ENCODE measurements at regions not wholly inside any gene's neighbourhood (a gene's known extent, or its start where the extent isn't known, plus 50 kb on each side); places are given as distances from the start of the nearest gene placed in this dataset.

DNA sequence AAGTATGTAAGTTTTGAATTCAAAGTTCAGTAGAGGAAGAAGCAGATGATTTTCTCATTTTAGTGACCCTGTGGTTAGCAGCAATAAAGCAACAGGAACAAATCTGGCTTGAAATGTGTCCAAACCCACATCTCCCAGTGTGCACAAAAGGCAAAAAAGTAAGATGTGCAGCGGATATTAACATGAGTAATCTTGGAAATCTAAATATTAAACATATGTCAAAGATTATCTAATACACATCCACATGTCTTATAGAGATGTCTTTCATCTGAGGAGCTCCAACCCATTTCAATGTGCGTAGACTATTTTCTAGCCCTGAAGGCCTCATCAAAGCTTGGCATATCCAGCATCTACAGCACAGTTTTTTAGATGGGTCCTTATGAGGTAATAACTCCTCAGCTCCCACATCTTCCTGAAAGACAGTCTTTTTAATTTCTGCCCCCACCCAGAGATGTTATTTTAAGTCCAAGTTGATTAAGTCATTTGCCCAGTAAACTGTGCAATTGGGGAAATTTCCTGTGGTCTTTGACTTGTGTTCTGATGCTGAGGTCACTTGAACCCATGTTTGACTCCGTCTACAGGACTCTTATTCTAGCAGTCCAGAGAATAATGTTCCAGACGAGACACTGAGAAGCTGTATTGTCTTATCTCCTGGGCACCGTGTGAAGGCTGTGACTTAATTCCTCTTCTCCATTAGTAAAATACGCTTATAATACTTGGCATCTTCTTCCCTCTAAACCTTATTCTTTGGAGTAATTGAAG is 73.7 kb downstream of the LMO4 start:
- Histone ChIP-seq H3K27ac (ENCODE audit: control insufficient read depth, insufficient read depth) (no peak overlapping the region), H3K4me2 (ENCODE audit: control insufficient read depth, insufficient read depth) (no peak overlapping the region), H3K4me3 (no peak overlapping the region), H3K9ac (ENCODE audit: control insufficient read depth, insufficient read depth, low read length) (no peak overlapping the region), H3K36me3 (ENCODE audit: control insufficient read depth in 2 of 2, insufficient read depth in 2 of 2, low read length in 1 of 2) (no peaks in the 10 kb centered on the region), H3K9me3 (replicated peaks; ENCODE audit: control insufficient read depth, insufficient read depth, low read length) (no peaks in the 10 kb centered on the region; the same call in 2 of the 3 replicates), H2AFZ (ENCODE audit: control insufficient read depth, low read depth, low read length) (no peak overlapping the region), H3K27me3 (replicated peaks in 1 of 2; ENCODE audit: control insufficient read depth in 2 of 2, insufficient read depth in 2 of 2, low read length in 1 of 2) (0 out of 4 replicates have a peak, but pooled peaks cover 0 to 2% of the 10 kb centered on the region in 2 experiments), H4K20me1 (ENCODE audit: control insufficient read depth, insufficient read depth) (no peaks in the 10 kb centered on the region), H3K79me2 (ENCODE audit: control insufficient read depth, insufficient read depth, low read length) (no peaks in the 10 kb centered on the region), H3K4me1 (ENCODE audit: control insufficient read depth, insufficient read depth, low read length) (peaks cover 3% of the 10 kb centered on the region; the same call in 1 of the 2 replicates)
- FAIRE-seq (no peak), ATAC-seq (no peak), DNase-seq (ENCODE audit: low read depth, low spot score) (no peak)
- POLR2A ChIA-PET: interaction anchor here (0.5 kb wide), 1 partner anchor 74 kb away, joined by 8 read pairs; the partner anchor contains the start of gene LMO4
- RAD21 ChIA-PET (ENCODE audit: unreplicated experiment): no interaction called here
- no peak for TF ChIP-seq SPI1 (IDR thresholded peaks at IDR 0.05; ENCODE audit: borderline replicate concordance, insufficient read depth, low read depth, low read length)
- TF ChIP-seq, protein P1, sequence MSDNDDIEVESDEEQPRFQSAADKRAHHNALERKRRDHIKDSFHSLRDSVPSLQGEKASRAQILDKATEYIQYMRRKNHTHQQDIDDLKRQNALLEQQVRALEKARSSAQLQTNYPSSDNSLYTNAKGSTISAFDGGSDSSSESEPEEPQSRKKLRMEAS (IDR thresholded peaks at IDR 0.05; ENCODE audit: low read depth, low read length): no peak
- no peak for TF ChIP-seq SRF (IDR thresholded peaks at IDR 0.05; ENCODE audit: low read depth in 2 of 2, low read length in 2 of 2)
- TF ChIP-seq NR2C2 (IDR thresholded peaks at IDR 0.05; ENCODE audit: borderline replicate concordance, control insufficient read depth, insufficient read length, low read depth): no peak
- no peak for TF ChIP-seq ETV6 (conservative IDR thresholded peaks at IDR 0.05 in 1 of 2, IDR thresholded peaks at IDR 0.05 in 1 of 2; ENCODE audit: borderline replicate concordance in 1 of 2, low read depth in 1 of 2)
- TF ChIP-seq, protein P2, sequence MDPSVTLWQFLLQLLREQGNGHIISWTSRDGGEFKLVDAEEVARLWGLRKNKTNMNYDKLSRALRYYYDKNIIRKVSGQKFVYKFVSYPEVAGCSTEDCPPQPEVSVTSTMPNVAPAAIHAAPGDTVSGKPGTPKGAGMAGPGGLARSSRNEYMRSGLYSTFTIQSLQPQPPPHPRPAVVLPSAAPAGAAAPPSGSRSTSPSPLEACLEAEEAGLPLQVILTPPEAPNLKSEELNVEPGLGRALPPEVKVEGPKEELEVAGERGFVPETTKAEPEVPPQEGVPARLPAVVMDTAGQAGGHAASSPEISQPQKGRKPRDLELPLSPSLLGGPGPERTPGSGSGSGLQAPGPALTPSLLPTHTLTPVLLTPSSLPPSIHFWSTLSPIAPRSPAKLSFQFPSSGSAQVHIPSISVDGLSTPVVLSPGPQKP (IDR thresholded peaks at IDR 0.05; ENCODE audit: low read depth, low read length): no peak
- TF ChIP-seq IKZF2 (IDR thresholded peaks at IDR 0.05): no peak
- TF ChIP-seq, protein P3, sequence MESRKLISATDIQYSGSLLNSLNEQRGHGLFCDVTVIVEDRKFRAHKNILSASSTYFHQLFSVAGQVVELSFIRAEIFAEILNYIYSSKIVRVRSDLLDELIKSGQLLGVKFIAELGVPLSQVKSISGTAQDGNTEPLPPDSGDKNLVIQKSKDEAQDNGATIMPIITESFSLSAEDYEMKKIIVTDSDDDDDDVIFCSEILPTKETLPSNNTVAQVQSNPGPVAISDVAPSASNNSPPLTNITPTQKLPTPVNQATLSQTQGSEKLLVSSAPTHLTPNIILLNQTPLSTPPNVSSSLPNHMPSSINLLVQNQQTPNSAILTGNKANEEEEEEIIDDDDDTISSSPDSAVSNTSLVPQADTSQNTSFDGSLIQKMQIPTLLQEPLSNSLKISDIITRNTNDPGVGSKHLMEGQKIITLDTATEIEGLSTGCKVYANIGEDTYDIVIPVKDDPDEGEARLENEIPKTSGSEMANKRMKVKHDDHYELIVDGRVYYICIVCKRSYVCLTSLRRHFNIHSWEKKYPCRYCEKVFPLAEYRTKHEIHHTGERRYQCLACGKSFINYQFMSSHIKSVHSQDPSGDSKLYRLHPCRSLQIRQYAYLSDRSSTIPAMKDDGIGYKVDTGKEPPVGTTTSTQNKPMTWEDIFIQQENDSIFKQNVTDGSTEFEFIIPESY (IDR thresholded peaks at IDR 0.05): no peak
- TF ChIP-seq POLR2AphosphoS5 (IDR thresholded peaks at IDR 0.05; ENCODE audit: low read length): no peak
- no TSS peak for BruUV-seq (replicated peaks)
- SMC1A ChIA-PET (ENCODE audit: uncharacterized antibody, unreplicated experiment): interaction anchor here (2.7 kb wide), 1 partner anchor 12 kb away, joined by 8 read pairs; no protein-coding TSS in a partner anchor
- in situ Hi-C loops (cut with MboI) (no loop called here), intact Hi-C loops (cut with micrococcal nuclease; ENCODE audit: unreplicated experiment) (no loop called here)
- CTCF ChIA-PET: interaction anchor here (1.1 kb wide), 1 partner anchor 76 kb away, joined by 3 read pairs; no protein-coding TSS in a partner anchor
- WGBS (ENCODE audit: insufficient coverage, insufficient replicate concordance, low lambda C conversion rate, missing lambda C conversion rate): 72% methylated on average over 6 of the region's 6 CpGs

All from GM12878 (cell line).